Activated B cell treated with CpG ODN at 0.5 μM for 24 hours (primary cell): ENCODE measurements at regions not wholly inside any gene's neighbourhood (a gene's known extent, or its start where the extent isn't known, plus 50 kb on each side); places are given as distances from the start of the nearest gene placed in this dataset.

Source experiments
- ATAC-seq: fragments of 200-7000 bp; cut with Tn5 transposase; one replicate; pipeline ENCODE4 v1.10.0; 2021; ENCODE audit warnings: low read depth, mild to moderate bottlenecking, moderate library complexity
- CTCF ChIA-PET: fragments of 350-600 bp; sonication (Branson Sonifier 250); formaldehyde crosslinking; loops from one replicate; lab custom pipeline; 2021; ENCODE audit warnings: antibody characterized with exemption; lab: Charles Lee
- POLR2A ChIA-PET: fragments of 350-600 bp; sonication (Branson Sonifier 250); formaldehyde crosslinking; loops from one replicate; lab custom pipeline; 2021; ENCODE audit warnings: antibody characterized with exemption; lab: Charles Lee
- DNase-seq: peaks from one replicate; pipeline ENCODE4 v3.0.0; 2022
- H3K27ac Mint-ChIP-seq: one replicate; pipeline ENCODE4 v1.8.0; 2020; ENCODE audit warnings: mixed read lengths
- H3K27me3 Mint-ChIP-seq: one replicate; pipeline ENCODE4 v1.8.0; 2021; ENCODE audit warnings: mixed read lengths
- H3K36me3 Mint-ChIP-seq: one replicate; pipeline ENCODE4 v1.8.0; 2021; ENCODE audit warnings: low read depth, mixed read lengths
- H3K4me1 Mint-ChIP-seq: one replicate; pipeline ENCODE4 v1.8.0; 2021; ENCODE audit warnings: mixed read lengths
- H3K4me3 Mint-ChIP-seq: one replicate; pipeline ENCODE4 v1.8.0; 2020; ENCODE audit warnings: mild to moderate bottlenecking, mixed read lengths
- H3K9me3 Mint-ChIP-seq: one replicate; pipeline ENCODE4 v1.8.0; 2020; ENCODE audit warnings: mixed read lengths
- intact Hi-C: fragments of 100-400 bp; cut with micrococcal nuclease; formaldehyde crosslinking; loops from one replicate; pipeline ENCODE4 v1.15.1; 2024
- TF ChIP-seq, protein P1 (sequence below): fragments of 200-600 bp; IDR thresholded peaks from one replicate; pipeline ENCODE4 v1.8.0; 2022; ENCODE audit warnings: antibody characterized with exemption, mild to moderate bottlenecking

DNA sequence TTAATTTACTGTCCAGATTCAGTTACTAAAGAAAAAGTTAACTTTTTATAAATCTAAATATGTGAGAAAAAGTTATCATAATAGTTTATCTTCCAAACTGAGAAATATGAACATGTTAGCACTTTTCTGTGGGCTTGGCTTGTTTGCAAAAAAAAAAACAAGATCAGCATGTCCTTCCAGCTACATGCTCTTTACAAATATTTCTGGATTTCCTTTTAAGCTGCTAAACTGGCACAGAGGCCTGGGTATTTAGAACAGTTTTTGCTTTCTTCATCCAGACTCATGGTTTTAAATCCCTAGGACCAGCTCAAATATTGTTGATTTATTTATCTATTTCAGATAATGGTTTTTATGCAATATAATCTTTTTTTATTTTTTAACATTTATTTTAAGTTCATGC is 1444.5 kb upstream of the FLRT2 start:
- TF ChIP-seq, protein P1, sequence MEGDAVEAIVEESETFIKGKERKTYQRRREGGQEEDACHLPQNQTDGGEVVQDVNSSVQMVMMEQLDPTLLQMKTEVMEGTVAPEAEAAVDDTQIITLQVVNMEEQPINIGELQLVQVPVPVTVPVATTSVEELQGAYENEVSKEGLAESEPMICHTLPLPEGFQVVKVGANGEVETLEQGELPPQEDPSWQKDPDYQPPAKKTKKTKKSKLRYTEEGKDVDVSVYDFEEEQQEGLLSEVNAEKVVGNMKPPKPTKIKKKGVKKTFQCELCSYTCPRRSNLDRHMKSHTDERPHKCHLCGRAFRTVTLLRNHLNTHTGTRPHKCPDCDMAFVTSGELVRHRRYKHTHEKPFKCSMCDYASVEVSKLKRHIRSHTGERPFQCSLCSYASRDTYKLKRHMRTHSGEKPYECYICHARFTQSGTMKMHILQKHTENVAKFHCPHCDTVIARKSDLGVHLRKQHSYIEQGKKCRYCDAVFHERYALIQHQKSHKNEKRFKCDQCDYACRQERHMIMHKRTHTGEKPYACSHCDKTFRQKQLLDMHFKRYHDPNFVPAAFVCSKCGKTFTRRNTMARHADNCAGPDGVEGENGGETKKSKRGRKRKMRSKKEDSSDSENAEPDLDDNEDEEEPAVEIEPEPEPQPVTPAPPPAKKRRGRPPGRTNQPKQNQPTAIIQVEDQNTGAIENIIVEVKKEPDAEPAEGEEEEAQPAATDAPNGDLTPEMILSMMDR: no peak
- ATAC-seq: no peak
- Mint-ChIP-seq H3K27me3 (no peaks in the 10 kb centered on the region), H3K4me1 (no peaks in the 10 kb centered on the region), H3K9me3 (peaks cover 7% of the 10 kb centered on the region), H3K27ac (no peak overlapping the region), H3K4me3 (no peak overlapping the region), H3K36me3 (no peaks in the 10 kb centered on the region)
- ChIA-PET POLR2A (no interaction called here), CTCF (no interaction called here)
- intact Hi-C loops: no loop called here
- no peak for DNase-seq

DNA sequence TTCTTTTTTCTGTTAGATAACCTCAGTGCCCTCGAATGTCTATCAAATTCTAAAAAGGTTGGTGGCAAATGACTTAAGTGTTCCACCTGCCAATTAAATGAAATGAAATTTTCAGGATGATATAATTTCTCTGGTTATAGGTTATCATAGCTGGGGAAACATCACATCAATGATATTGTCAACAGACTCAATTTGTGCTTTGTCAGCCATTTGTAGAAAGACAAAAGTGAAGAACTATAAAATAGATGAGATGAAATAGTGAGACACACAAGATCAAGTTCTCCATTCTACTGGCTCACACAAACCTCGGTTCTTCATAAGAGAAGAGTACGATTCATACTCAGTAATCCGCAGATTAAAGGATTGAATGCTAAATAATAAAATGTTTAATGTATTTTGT is 1443.2 kb upstream of the FLRT2 start:
- no peaks in the 10 kb centered on the region for H3K27me3 Mint-ChIP-seq
- TF ChIP-seq, protein P1: no peak
- no peaks in the 10 kb centered on the region for H3K36me3 Mint-ChIP-seq
- H3K27ac Mint-ChIP-seq: no peak overlapping the region
- no peaks in the 10 kb centered on the region for H3K4me1 Mint-ChIP-seq
- POLR2A ChIA-PET: no interaction called here
- CTCF ChIA-PET: no interaction called here
- H3K4me3 Mint-ChIP-seq: no peak overlapping the region
- H3K9me3 Mint-ChIP-seq: peaks cover 7% of the 10 kb centered on the region
- ATAC-seq: no peak
- DNase-seq: no peak
- intact Hi-C loops: no loop called here

DNA sequence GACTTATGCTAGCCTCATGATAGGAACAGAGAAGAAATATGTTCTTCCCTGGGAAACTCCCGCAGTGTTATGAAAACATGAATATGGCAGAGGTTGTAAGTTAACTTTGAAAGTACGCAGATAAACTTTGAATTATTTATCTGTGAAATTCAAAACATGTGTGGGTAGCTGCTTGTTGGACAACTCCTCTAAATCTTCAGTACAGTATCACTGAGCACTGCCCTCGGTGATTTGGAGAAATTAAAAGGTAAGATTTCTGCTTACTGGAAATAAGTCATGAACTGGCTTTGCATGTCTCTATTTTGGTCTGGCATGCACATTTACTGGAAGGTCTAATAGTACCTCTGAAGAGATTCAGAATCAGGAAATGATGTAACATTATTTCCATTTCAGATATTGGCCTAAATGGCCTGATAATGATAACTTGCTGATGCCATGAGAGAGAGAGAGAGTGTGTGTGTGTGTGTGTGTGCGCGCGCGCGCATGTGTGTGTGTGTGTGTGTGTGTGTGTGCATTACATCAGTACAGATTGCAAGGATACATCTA is 1441.9 kb upstream of the FLRT2 start:
- ChIA-PET POLR2A (no interaction called here), CTCF (no interaction called here)
- Mint-ChIP-seq H3K9me3 (peaks cover 3% of the 10 kb centered on the region), H3K36me3 (no peaks in the 10 kb centered on the region), H3K4me3 (no peak overlapping the region), H3K4me1 (no peaks in the 10 kb centered on the region), H3K27ac (no peak overlapping the region), H3K27me3 (no peaks in the 10 kb centered on the region)
- TF ChIP-seq, protein P1: no peak
- ATAC-seq (no peak), DNase-seq (no peak)
- intact Hi-C loops: no loop called here

DNA sequence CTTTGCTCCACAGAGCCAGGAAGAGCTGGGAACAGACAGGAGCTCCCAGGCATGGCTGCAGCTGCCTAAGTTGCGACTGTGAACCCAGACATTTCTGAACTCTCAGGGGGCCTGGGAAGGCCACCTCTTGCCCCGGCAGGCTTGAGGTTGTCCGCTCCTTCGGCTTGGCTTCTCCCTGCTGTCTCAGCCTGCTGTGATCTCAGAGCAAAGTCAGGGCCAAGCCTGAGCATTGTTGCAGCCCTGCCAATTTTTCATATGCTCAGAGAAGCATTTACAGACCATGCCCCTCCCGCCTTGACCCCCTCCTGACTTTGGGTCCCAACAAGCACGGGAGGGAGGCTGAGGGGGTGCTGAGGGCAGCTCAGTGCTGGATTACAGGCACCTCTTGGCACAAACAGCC is 1439.1 kb upstream of the FLRT2 start:
- H3K27ac Mint-ChIP-seq: no peak overlapping the region
- no peak for DNase-seq
- no peak for ATAC-seq
- no peaks in the 10 kb centered on the region for H3K4me1 Mint-ChIP-seq
- TF ChIP-seq, protein P1: no peak
- H3K27me3 Mint-ChIP-seq: no peaks in the 10 kb centered on the region
- no peak overlapping the region for H3K4me3 Mint-ChIP-seq
- ChIA-PET POLR2A (no interaction called here), CTCF (no interaction called here)
- H3K36me3 Mint-ChIP-seq: no peaks in the 10 kb centered on the region
- intact Hi-C loops: no loop called here
- peaks cover 2% of the 10 kb centered on the region for H3K9me3 Mint-ChIP-seq

DNA sequence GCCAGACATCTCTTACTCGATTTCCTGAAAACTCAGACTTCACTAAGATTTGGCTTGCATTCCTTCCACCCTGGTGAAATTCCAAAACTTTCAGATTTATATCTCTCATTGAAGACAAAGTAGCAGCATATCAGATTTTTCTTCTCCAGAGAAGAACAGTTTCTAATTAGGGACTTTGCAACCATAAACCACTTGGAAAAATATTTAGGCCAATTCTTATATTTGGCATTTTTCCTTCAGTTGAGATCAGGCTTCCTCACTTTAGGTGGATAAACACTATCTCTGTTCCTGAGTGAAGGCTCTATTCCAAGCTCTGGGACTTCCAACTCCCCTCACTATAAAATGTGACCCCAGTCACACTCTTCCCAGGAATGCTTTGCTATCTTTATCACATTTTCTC is 1434.3 kb upstream of the FLRT2 start:
- H3K4me1 Mint-ChIP-seq: no peaks in the 10 kb centered on the region
- H3K36me3 Mint-ChIP-seq: no peaks in the 10 kb centered on the region
- DNase-seq (no peak), ATAC-seq (no peak)
- intact Hi-C loops: no loop called here
- ChIA-PET POLR2A (no interaction called here), CTCF (no interaction called here)
- H3K27ac Mint-ChIP-seq: no peak overlapping the region
- H3K9me3 Mint-ChIP-seq: peaks cover 4% of the 10 kb centered on the region
- no peak overlapping the region for H3K4me3 Mint-ChIP-seq
- no peaks in the 10 kb centered on the region for H3K27me3 Mint-ChIP-seq
- TF ChIP-seq, protein P1: no peak
